K562 (cell line): ENCODE measurements at regions not wholly inside any gene's neighbourhood (a gene's known extent, or its start where the extent isn't known, plus 50 kb on each side); places are given as distances from the start of the nearest gene placed in this dataset.

Source experiments
- ATAC-seq: fragments of 200-7000 bp; cut with Tn5 transposase; 3 replicates; pipeline ENCODE4 v1.9.1; 2020; ENCODE audit warnings: moderate library complexity
- BruUV-seq: library from RNA; stranded (reverse); fragments of 400-500 nt; replicated peaks from 2 replicates; lab custom pipeline; 2021; lab: Mats Ljungman, UMichigan
- CTCF ChIA-PET: fragments of 300-600 bp; formaldehyde crosslinking; extraction: SDS; loops from one replicate; lab custom pipeline; 2021; ENCODE audit warnings: low intra/inter-chr PET ratio; lab: Yijun Ruan, JAX
- POLR2A ChIA-PET: fragments of 300-600, 350-650 bp; sonication (Branson Sonifier 250); formaldehyde crosslinking; extraction: SDS; loops from one replicate; lab custom pipeline; 2021; ENCODE audit warnings: antibody characterized with exemption, inconsistent platforms; lab: Yijun Ruan, JAX
- DNase-seq, 4 experiments: peaks; one replicate each; pipeline versions ENCODE4 v3.0.0 to v3.0.0-alpha.2; 2011 to 2018; ENCODE audit warnings: low spot score in 3 of 4, mixed read lengths in 3 of 4; ENCODE audit errors: extremely low read depth in 1 of 4
- FAIRE-seq: peaks from 2 replicates; lab custom pipeline; 2011; peaks lifted over from hg19 to GRCh38; lab: Jason Lieb, UNC
- H2AFZ ChIP-seq: 2 replicates; pipeline ENCODE4 v1.6.0; 2011; ENCODE audit warnings: low read depth, low read length, control low read depth, inconsistent platforms
- H3K27ac ChIP-seq: fragments of 200-600 bp; 3 replicates; pipeline ENCODE4 v1.8.0; 2011; ENCODE audit warnings: low read depth, mild to moderate bottlenecking, control low read depth, inconsistent platforms, low read length, moderate library complexity, mixed read lengths; ENCODE audit errors: extremely low read depth
- H3K27me3 ChIP-seq, 2 experiments: fragments of 300-600 bp in 1 of 2; 2 replicates in 1 of 2; 3 replicates in 1 of 2; pipeline versions ENCODE4 v1.6.0 to v1.8.0; 2011; ENCODE audit warnings: inconsistent platforms in 2 of 2, low read length in 2 of 2, mild to moderate bottlenecking in 1 of 2, mixed read lengths in 1 of 2, moderate library complexity in 1 of 2; ENCODE audit not compliant: control insufficient read depth in 2 of 2, insufficient read depth in 2 of 2
- H3K36me3 ChIP-seq: fragments of 300-600 bp; 3 replicates; pipeline ENCODE4 v1.8.0; 2011; ENCODE audit warnings: mild to moderate bottlenecking, low read length, inconsistent platforms; ENCODE audit not compliant: control insufficient read depth, insufficient read depth
- H3K4me1 ChIP-seq, 2 experiments: fragments of 200-600 bp in 1 of 2; replicated peaks in 1 of 2; 2 replicates in 1 of 2; 3 replicates in 1 of 2; pipeline versions ENCODE4 v1.5.1 to v1.8.0; 2011; ENCODE audit warnings: inconsistent platforms in 2 of 2, low read length in 2 of 2, mild to moderate bottlenecking in 1 of 2, mixed read lengths in 1 of 2, moderate library complexity in 1 of 2; ENCODE audit not compliant: control insufficient read depth in 2 of 2, insufficient read depth in 2 of 2
- H3K4me2 ChIP-seq: 2 replicates; pipeline ENCODE4 v1.6.1; 2011; ENCODE audit warnings: low read length, control low read depth, inconsistent platforms, mixed read lengths; ENCODE audit not compliant: insufficient read depth
- H3K4me3 ChIP-seq: fragments of 200-600 bp; sonication (generic), shearing (Covaris generic); 2 replicates; pipeline ENCODE4 v1.5.1; 2016; ENCODE audit warnings: control low read depth, inconsistent platforms
- H3K79me2 ChIP-seq: fragments of 200-600 bp; 3 replicates; pipeline ENCODE4 v1.8.0; 2011; ENCODE audit warnings: low read length, inconsistent platforms; ENCODE audit not compliant: control insufficient read depth, insufficient read depth
- H3K9ac ChIP-seq, 2 experiments: 2 replicates each; pipeline versions ENCODE4 v1.6.0 to v1.6.1; 2011; ENCODE audit warnings: low read depth in 2 of 2, low read length in 2 of 2, control low read depth in 1 of 2, inconsistent platforms in 1 of 2, mild to moderate bottlenecking in 1 of 2, mixed read lengths in 1 of 2; ENCODE audit not compliant: insufficient read depth in 1 of 2
- H3K9me1 ChIP-seq: one replicate; pipeline ENCODE4 v1.6.0; 2011; ENCODE audit warnings: inconsistent platforms, mild to moderate bottlenecking, low read length, moderate library complexity; ENCODE audit not compliant: control insufficient read depth, insufficient read depth
- H3K9me3 ChIP-seq: replicated peaks from 2 replicates; pipeline ENCODE4 v1.5.1; 2011; ENCODE audit warnings: low read depth, low read length, inconsistent platforms; ENCODE audit not compliant: control insufficient read depth, insufficient read depth
- H4K20me1 ChIP-seq: replicated peaks from 2 replicates; pipeline ENCODE4 v1.6.1; 2011; ENCODE audit warnings: low read length, inconsistent platforms, mixed read lengths; ENCODE audit not compliant: control insufficient read depth, insufficient read depth
- ARID1B ChIP-seq: fragments of 450-650 bp; IDR thresholded peaks from 2 replicates; pipeline ENCODE4 v1.6.1; 2016; ENCODE audit warnings: antibody characterized with exemption, mild to moderate bottlenecking, inconsistent platforms
- EGR1 ChIP-seq: fragments of 450-650 bp; conservative IDR thresholded peaks from 2 replicates; pipeline ENCODE4 v1.6.1; 2017; ENCODE audit warnings: mild to moderate bottlenecking
- ELF1 ChIP-seq: fragments of 200-800 bp; sonication (Bioruptor generic); IDR thresholded peaks from 2 replicates; pipeline ENCODE4 v1.6.1; 2016; ENCODE audit warnings: missing genetic modification characterization, missing compliant biosample characterization
- ERF ChIP-seq: fragments of 450-650 bp; formaldehyde crosslinking; IDR thresholded peaks from 2 replicates; pipeline ENCODE4 v1.4.0; 2020; ENCODE audit warnings: mild to moderate bottlenecking, mixed read lengths
- HDAC2 ChIP-seq: fragments of 450-650 bp; IDR thresholded peaks from 2 replicates; pipeline ENCODE4 v1.6.1; 2016; ENCODE audit warnings: mild to moderate bottlenecking
- HIVEP1 ChIP-seq: fragments of 250-450 bp; sonication (Bioruptor Pico); IDR thresholded peaks from 2 replicates; pipeline ENCODE4 v1.4.0; 2020; ENCODE audit warnings: mild to moderate bottlenecking
- HOXB6 ChIP-seq: fragments of 250-450 bp; sonication (Bioruptor Pico); IDR thresholded peaks from 2 replicates; pipeline ENCODE4 v1.5.1; 2022; ENCODE audit warnings: mild to moderate bottlenecking, borderline replicate concordance
- KDM2B ChIP-seq: fragments of 250-450 bp; sonication (Bioruptor Pico); IDR thresholded peaks from 2 replicates; pipeline ENCODE4 v1.8.0; 2021; ENCODE audit warnings: mild to moderate bottlenecking, moderate library complexity
- MEIS2 ChIP-seq: fragments of 450-650 bp; IDR thresholded peaks from 2 replicates; pipeline ENCODE4 v1.6.1; 2014; ENCODE audit warnings: mild to moderate bottlenecking; ENCODE audit not compliant: partially characterized antibody
- MTA3 ChIP-seq: fragments of 450-650 bp; formaldehyde crosslinking; IDR thresholded peaks from 2 replicates; pipeline ENCODE4 v1.6.1; 2017; ENCODE audit warnings: mild to moderate bottlenecking, borderline replicate concordance
- PML ChIP-seq: IDR thresholded peaks from 2 replicates; pipeline ENCODE4 v1.6.1; 2012; ENCODE audit warnings: low read length, inconsistent platforms
- PTBP1 ChIP-seq: fragments of 200-400 bp; formaldehyde crosslinking; IDR thresholded peaks from 2 replicates; pipeline ENCODE4 v1.6.1; 2017; ENCODE audit warnings: low read depth, low read length
- RBFOX2 ChIP-seq: fragments of 200-400 bp; formaldehyde crosslinking; IDR thresholded peaks from 2 replicates; pipeline ENCODE4 v1.6.1; 2017; ENCODE audit warnings: low read depth, mild to moderate bottlenecking, low read length, moderate library complexity
- RBM14 ChIP-seq: fragments of 200-400 bp; formaldehyde crosslinking; IDR thresholded peaks from 2 replicates; pipeline ENCODE4 v1.6.1; 2018; ENCODE audit warnings: low read depth, mild to moderate bottlenecking, low read length, moderate library complexity, borderline replicate concordance; ENCODE audit not compliant: insufficient read depth
- SUPT5H ChIP-seq: fragments of 450-650 bp; IDR thresholded peaks from 2 replicates; pipeline ENCODE4 v1.6.1; 2016
- WHSC1 ChIP-seq: IDR thresholded peaks from one replicate; pipeline ENCODE4 v1.6.1; 2012; ENCODE audit warnings: low read length, control low read depth, inconsistent platforms
- ZNF212 ChIP-seq: fragments of 450-650 bp; formaldehyde crosslinking; IDR thresholded peaks from 2 replicates; pipeline ENCODE4 v1.4.0; 2020; ENCODE audit warnings: mild to moderate bottlenecking
- ZNF354B ChIP-seq: fragments of 250-450 bp; sonication (Bioruptor Pico); IDR thresholded peaks from 2 replicates; pipeline ENCODE4 v1.4.0; 2020
- ZNF431 ChIP-seq: sonication (generic); formaldehyde crosslinking; IDR thresholded peaks from 2 replicates; pipeline ENCODE4 v1.8.0; 2022; ENCODE audit warnings: mild to moderate bottlenecking, missing genetic modification reagents
- ZNF586 ChIP-seq: fragments of 450-650 bp; formaldehyde crosslinking; conservative IDR thresholded peaks from 2 replicates; pipeline ENCODE4 v1.4.0; 2020; ENCODE audit warnings: mild to moderate bottlenecking, moderate library complexity
- WGBS: fragments of 100-300 bp; shearing (Covaris generic); methylation state at CpG from one replicate; pipeline ENCODE4 v1.1.6; 2016; ENCODE audit warnings: low coverage, mixed read lengths; ENCODE audit not compliant: insufficient coverage; ENCODE audit errors: missing lambda C conversion rate; 5-methylcytosine and 5-hydroxymethylcytosine counted together
- in situ Hi-C: fragments of 300-500 bp; cut with MboI; formaldehyde crosslinking; loops from 4 replicates; pipeline ENCODE4 v1.15.0; 2018; ENCODE audit warnings: inconsistent platforms, mixed read lengths
- intact Hi-C: fragments of 100-400 bp; cut with micrococcal nuclease; formaldehyde crosslinking; loops from 2 replicates; pipeline ENCODE4 v1.14.2; 2022
- TF ChIP-seq, protein P1 (sequence below): fragments of 250-450 bp; sonication (Bioruptor Pico); IDR thresholded peaks from 2 replicates; pipeline ENCODE4 v1.4.0; 2020; ENCODE audit warnings: mild to moderate bottlenecking, moderate library complexity
- TF ChIP-seq, protein P2 (sequence below): fragments of 450-650 bp; IDR thresholded peaks from 2 replicates; pipeline ENCODE4 v1.6.1; 2016; ENCODE audit warnings: mild to moderate bottlenecking

DNA sequence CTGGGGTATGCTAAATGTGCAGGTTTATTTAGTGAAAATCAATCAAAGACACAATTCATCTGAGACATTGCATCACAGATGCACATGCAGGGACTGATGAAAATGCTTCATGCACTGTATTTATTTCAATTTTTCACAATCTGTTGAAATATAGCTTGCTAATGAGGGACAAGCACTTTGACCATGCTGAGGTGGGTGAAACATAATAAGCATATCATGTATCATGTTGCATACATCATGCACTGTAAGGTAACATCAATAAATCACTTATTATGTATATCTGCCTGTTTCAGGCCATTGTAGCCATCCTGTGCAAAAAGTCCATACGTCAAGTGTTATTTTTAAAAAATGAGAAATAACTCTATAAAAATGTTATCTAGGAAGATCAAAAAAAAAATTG is 426.9 kb upstream of the PCDH15 start (continued):
- TF ChIP-seq RBM14: no peak
- TF ChIP-seq, protein P1, sequence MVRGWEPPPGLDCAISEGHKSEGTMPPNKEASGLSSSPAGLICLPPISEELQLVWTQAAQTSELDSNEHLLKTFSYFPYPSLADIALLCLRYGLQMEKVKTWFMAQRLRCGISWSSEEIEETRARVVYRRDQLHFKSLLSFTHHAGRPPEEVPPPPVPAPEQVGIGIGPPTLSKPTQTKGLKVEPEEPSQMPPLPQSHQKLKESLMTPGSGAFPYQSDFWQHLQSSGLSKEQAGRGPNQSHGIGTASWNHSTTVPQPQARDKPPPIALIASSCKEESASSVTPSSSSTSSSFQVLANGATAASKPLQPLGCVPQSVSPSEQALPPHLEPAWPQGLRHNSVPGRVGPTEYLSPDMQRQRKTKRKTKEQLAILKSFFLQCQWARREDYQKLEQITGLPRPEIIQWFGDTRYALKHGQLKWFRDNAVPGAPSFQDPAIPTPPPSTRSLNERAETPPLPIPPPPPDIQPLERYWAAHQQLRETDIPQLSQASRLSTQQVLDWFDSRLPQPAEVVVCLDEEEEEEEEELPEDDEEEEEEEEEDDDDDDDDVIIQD (CRISPR knock-in tag): no peak
- TF ChIP-seq HDAC2: no peak

DNA sequence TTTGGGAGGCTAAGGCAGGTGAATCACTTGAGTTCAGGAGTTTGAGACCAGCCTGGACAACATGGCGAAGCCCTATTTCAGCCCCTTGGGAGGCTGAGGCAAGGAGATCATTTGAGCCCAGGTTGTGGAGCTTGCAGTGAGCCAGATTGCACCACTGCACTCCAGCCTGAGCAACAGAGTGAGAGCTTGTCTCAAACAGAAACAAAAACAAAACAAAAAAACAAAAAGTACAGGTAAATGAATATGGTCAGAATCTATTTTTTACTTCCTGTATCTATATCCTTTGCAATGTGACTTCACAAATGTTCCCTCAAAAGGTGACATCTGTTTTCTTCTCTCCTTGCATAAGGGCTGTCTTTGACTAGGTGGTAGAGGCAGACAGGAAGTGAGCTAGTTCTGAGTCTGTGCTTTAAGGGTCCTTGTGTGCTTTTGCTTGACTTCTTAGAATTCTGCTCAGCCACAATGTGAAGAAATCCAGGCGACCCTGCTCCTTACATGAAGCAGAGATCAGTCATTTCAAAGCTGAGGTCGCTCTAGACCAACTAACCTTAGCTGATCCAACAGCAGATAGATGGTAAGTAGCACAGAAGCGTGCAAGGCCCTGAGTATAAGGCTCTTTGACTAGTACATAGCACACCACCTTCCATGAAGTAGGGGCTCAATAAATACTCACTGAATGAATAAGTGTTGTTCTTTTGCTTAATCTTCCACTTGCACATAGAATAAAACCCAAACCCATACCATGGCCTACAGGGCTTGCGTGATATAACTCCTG is 423.2 kb upstream of the PCDH15 start:
- Histone ChIP-seq H3K4me1 (no peaks in the 10 kb centered on the region), H3K4me3 (no peak overlapping the region), H4K20me1 (no peaks in the 10 kb centered on the region), H3K9me1 (no peaks in the 10 kb centered on the region), H2AFZ (no peak overlapping the region), H3K79me2 (no peaks in the 10 kb centered on the region), H3K9me3 (no peaks in the 10 kb centered on the region), H3K27ac (no peak overlapping the region), H3K36me3 (no peaks in the 10 kb centered on the region), H3K27me3 (no peaks in the 10 kb centered on the region), H3K4me2 (no peak overlapping the region), H3K9ac (no peak overlapping the region)
- ChIA-PET POLR2A (no interaction called here), CTCF (no interaction called here)
- TF ChIP-seq ELF1: no peak
- TF ChIP-seq PTBP1: no peak
- TF ChIP-seq, protein P2, sequence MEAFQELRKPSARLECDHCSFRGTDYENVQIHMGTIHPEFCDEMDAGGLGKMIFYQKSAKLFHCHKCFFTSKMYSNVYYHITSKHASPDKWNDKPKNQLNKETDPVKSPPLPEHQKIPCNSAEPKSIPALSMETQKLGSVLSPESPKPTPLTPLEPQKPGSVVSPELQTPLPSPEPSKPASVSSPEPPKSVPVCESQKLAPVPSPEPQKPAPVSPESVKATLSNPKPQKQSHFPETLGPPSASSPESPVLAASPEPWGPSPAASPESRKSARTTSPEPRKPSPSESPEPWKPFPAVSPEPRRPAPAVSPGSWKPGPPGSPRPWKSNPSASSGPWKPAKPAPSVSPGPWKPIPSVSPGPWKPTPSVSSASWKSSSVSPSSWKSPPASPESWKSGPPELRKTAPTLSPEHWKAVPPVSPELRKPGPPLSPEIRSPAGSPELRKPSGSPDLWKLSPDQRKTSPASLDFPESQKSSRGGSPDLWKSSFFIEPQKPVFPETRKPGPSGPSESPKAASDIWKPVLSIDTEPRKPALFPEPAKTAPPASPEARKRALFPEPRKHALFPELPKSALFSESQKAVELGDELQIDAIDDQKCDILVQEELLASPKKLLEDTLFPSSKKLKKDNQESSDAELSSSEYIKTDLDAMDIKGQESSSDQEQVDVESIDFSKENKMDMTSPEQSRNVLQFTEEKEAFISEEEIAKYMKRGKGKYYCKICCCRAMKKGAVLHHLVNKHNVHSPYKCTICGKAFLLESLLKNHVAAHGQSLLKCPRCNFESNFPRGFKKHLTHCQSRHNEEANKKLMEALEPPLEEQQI: no peak
- no peak for TF ChIP-seq PML
- no peak for TF ChIP-seq ARID1B
- no peak for TF ChIP-seq MEIS2
- TF ChIP-seq ZNF354B (CRISPR knock-in tag): no peak
- no peak for TF ChIP-seq EGR1
- TF ChIP-seq ERF (CRISPR knock-in tag): no peak
- TF ChIP-seq ZNF431: no peak
- TF ChIP-seq ZNF586 (CRISPR knock-in tag): no peak
- TF ChIP-seq ZNF212 (CRISPR knock-in tag): no peak
- no peak for TF ChIP-seq MTA3
- TF ChIP-seq SUPT5H: no peak
- no peak for TF ChIP-seq HIVEP1 (CRISPR knock-in tag)
- no peak for TF ChIP-seq KDM2B
- no peak for TF ChIP-seq WHSC1
- no peak for TF ChIP-seq RBFOX2
- TF ChIP-seq HOXB6 (CRISPR knock-in tag): no peak
- DNase-seq: no peak
- ATAC-seq: no peak
- in situ Hi-C loops: no loop called here
- no peak for FAIRE-seq
- intact Hi-C loops: no loop called here
- WGBS: 0% methylated on average over 5 of the region's 5 CpGs
- BruUV-seq: no TSS peak
